ENCODE measurements at regions not wholly inside any gene's neighbourhood (a gene's known extent, or its start where the extent isn't known, plus 50 kb on each side); places are given as distances from the start of the nearest gene placed in this dataset.

DNA sequence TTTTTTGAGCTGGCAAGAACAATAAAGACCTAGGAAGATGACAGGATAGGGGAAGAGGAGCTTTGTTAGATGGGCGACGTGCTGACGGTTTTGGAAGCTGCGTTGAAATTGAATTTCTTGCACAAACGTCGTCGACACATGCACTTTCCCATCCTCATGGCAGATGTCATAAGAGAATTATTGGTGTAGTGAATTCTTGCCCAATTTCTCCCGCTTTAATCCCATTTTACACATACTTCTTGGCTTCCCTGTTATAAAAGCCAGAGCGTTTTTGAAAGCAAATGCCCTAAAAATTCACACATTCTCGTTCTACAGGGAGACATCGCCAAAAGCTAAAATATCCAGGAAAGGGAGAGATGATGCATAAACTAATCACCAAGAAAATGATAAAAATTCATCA, 109.8 kb upstream of the DAP start:
- no peak for TF ChIP-seq POLR2A (IDR thresholded peaks at IDR 0.05)
- TF ChIP-seq, protein P1, sequence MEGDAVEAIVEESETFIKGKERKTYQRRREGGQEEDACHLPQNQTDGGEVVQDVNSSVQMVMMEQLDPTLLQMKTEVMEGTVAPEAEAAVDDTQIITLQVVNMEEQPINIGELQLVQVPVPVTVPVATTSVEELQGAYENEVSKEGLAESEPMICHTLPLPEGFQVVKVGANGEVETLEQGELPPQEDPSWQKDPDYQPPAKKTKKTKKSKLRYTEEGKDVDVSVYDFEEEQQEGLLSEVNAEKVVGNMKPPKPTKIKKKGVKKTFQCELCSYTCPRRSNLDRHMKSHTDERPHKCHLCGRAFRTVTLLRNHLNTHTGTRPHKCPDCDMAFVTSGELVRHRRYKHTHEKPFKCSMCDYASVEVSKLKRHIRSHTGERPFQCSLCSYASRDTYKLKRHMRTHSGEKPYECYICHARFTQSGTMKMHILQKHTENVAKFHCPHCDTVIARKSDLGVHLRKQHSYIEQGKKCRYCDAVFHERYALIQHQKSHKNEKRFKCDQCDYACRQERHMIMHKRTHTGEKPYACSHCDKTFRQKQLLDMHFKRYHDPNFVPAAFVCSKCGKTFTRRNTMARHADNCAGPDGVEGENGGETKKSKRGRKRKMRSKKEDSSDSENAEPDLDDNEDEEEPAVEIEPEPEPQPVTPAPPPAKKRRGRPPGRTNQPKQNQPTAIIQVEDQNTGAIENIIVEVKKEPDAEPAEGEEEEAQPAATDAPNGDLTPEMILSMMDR (IDR thresholded peaks at IDR 0.05): no peak
